Loucy (cell line): ENCODE measurements at regions not wholly inside any gene's neighbourhood (a gene's known extent, or its start where the extent isn't known, plus 50 kb on each side); places are given as distances from the start of the nearest gene placed in this dataset.

Source experiments
- H2AFZ ChIP-seq: fragments of 200-600 bp; sonication (generic); 2 replicates; pipeline ENCODE4 v1.6.0; 2016; ENCODE audit warnings: antibody characterized with exemption, mild to moderate bottlenecking, low read length, moderate library complexity
- H3F3A ChIP-seq: fragments of 200-600 bp; 2 replicates; pipeline ENCODE4 v1.6.0; 2016; ENCODE audit warnings: antibody characterized with exemption, low read depth, mild to moderate bottlenecking
- H3K27me3 ChIP-seq: fragments of 200-600 bp; sonication (generic); 2 replicates; pipeline ENCODE4 v1.6.1; 2014; ENCODE audit warnings: low read length, mild to moderate bottlenecking; ENCODE audit not compliant: insufficient read depth, poor library complexity, severe bottlenecking
- H3K36me3 ChIP-seq: fragments of 200-600 bp; sonication (generic); 2 replicates; pipeline ENCODE4 v1.6.1; 2016; ENCODE audit warnings: low read length; ENCODE audit not compliant: insufficient read depth
- H3K4me1 ChIP-seq: fragments of 200-600 bp; sonication (generic); 2 replicates; pipeline ENCODE4 v1.5.1; 2014; ENCODE audit warnings: low read length, mild to moderate bottlenecking; ENCODE audit not compliant: insufficient read depth, poor library complexity, severe bottlenecking
- H3K4me2 ChIP-seq: fragments of 200-600 bp; sonication (generic); 2 replicates; pipeline ENCODE4 v1.6.0; 2014; ENCODE audit warnings: antibody characterized with exemption, low read length, low read depth, mild to moderate bottlenecking; ENCODE audit not compliant: poor library complexity, severe bottlenecking
- H3K4me3 ChIP-seq: fragments of 200-600 bp; sonication (generic); 2 replicates; pipeline ENCODE4 v1.5.1; 2014; ENCODE audit warnings: low read length, mild to moderate bottlenecking, mixed read lengths; ENCODE audit not compliant: poor library complexity, severe bottlenecking
- H3K79me2 ChIP-seq: fragments of 200-600 bp; sonication (generic); 2 replicates; pipeline ENCODE4 v1.6.1; 2014; ENCODE audit warnings: low read length; ENCODE audit not compliant: insufficient read depth
- H3K9ac ChIP-seq: fragments of 200-600 bp; sonication (generic); 2 replicates; pipeline ENCODE4 v1.6.0; 2014; ENCODE audit warnings: mild to moderate bottlenecking, low read depth, low read length, moderate library complexity; ENCODE audit not compliant: poor library complexity, severe bottlenecking
- H3K9me2 ChIP-seq: fragments of 200-600 bp; sonication (generic); replicated peaks from 2 replicates; pipeline ENCODE4 v1.6.1; 2016; ENCODE audit warnings: low read depth, low read length, mixed read lengths
- H3K9me3 ChIP-seq: fragments of 200-600 bp; sonication (generic); 2 replicates; pipeline ENCODE4 v1.6.1; 2014; ENCODE audit warnings: mild to moderate bottlenecking, antibody characterized with exemption, low read length, low read depth; ENCODE audit not compliant: insufficient read depth
- H4K20me1 ChIP-seq: fragments of 200-600 bp; sonication (generic); 2 replicates; pipeline ENCODE4 v1.6.0; 2014; ENCODE audit warnings: antibody characterized with exemption, low read length, mild to moderate bottlenecking; ENCODE audit not compliant: insufficient read depth, poor library complexity, severe bottlenecking
- CTCF ChIP-seq: fragments of 200-600 bp; sonication (generic); conservative IDR thresholded peaks from 2 replicates; pipeline ENCODE4 v1.5.1; 2014; ENCODE audit warnings: mild to moderate bottlenecking, antibody characterized with exemption, low read length
- EZH2phosphoT487 ChIP-seq: fragments of 200-600 bp; IDR thresholded peaks from 2 replicates; pipeline ENCODE4 v1.6.1; 2018; ENCODE audit warnings: antibody characterized with exemption, mild to moderate bottlenecking, moderate library complexity, borderline replicate concordance

- H4K20me1 ChIP-seq: no peaks in the 10 kb centered on the region
- H3K9me3 ChIP-seq: no peaks in the 10 kb centered on the region
- H3K79me2 ChIP-seq: no peaks in the 10 kb centered on the region
- TF ChIP-seq CTCF (no peak), EZH2phosphoT487 (no peak)
- no peaks in the 10 kb centered on the region for H3F3A ChIP-seq
- no peaks in the 10 kb centered on the region for H3K36me3 ChIP-seq
- no peaks in the 10 kb centered on the region for H3K4me1 ChIP-seq
- H3K4me3 ChIP-seq: no peak overlapping the region
- H3K4me2 ChIP-seq: no peak overlapping the region
- H2AFZ ChIP-seq: no peak overlapping the region
- no peak overlapping the region for H3K9ac ChIP-seq
- H3K27me3 ChIP-seq: no peaks in the 10 kb centered on the region
- no peaks in the 10 kb centered on the region for H3K9me2 ChIP-seq
Observed at GRCh38 chr13:73168953-73169401, 110.2 kb downstream of the KLF5 start.

GRCh38 chr13:73168226-73168952 lies 109.6 kb downstream of the KLF5 start:
- no peaks in the 10 kb centered on the region for H4K20me1 ChIP-seq
- TF ChIP-seq EZH2phosphoT487 (no peak), CTCF (no peak)
- H3K9me2 ChIP-seq: no peaks in the 10 kb centered on the region
- H3K4me2 ChIP-seq: no peak overlapping the region
- H3K79me2 ChIP-seq: no peaks in the 10 kb centered on the region
- H3K4me1 ChIP-seq: no peaks in the 10 kb centered on the region
- H3K36me3 ChIP-seq: no peaks in the 10 kb centered on the region
- no peak overlapping the region for H3K4me3 ChIP-seq
- H3F3A ChIP-seq: no peaks in the 10 kb centered on the region
- H3K9ac ChIP-seq: no peak overlapping the region
- no peaks in the 10 kb centered on the region for H3K27me3 ChIP-seq
- H2AFZ ChIP-seq: no peak overlapping the region
- H3K9me3 ChIP-seq: no peaks in the 10 kb centered on the region

GRCh38 chr13:73167028-73167820 lies 108.4 kb downstream of the KLF5 start:
- Histone ChIP-seq H3F3A (no peaks in the 10 kb centered on the region), H3K4me2 (no peak overlapping the region), H3K4me3 (no peak overlapping the region), H3K4me1 (no peaks in the 10 kb centered on the region), H4K20me1 (no peaks in the 10 kb centered on the region), H3K9me2 (no peaks in the 10 kb centered on the region), H3K9ac (no peak overlapping the region), H3K36me3 (no peaks in the 10 kb centered on the region), H3K9me3 (no peaks in the 10 kb centered on the region), H3K27me3 (no peaks in the 10 kb centered on the region), H3K79me2 (no peaks in the 10 kb centered on the region), H2AFZ (no peak overlapping the region)
- TF ChIP-seq EZH2phosphoT487 (no peak), CTCF (no peak)
